SU-DHL-6 (cell line): ENCODE measurements at regions not wholly inside any gene's neighbourhood (a gene's known extent, or its start where the extent isn't known, plus 50 kb on each side); places are given as distances from the start of the nearest gene placed in this dataset.

Source experiments
- EZH2phosphoT487 ChIP-seq: fragments of 200-600 bp; sonication (generic), shearing (Covaris generic); conservative IDR thresholded peaks from 2 replicates; pipeline ENCODE4 v1.6.1; 2018; ENCODE audit warnings: mild to moderate bottlenecking, antibody characterized with exemption, low read length, moderate library complexity, mixed read lengths
- TF ChIP-seq, protein P1 (sequence below): fragments of 200-600 bp; sonication (generic); IDR thresholded peaks from one replicate; pipeline ENCODE4 v1.5.1; 2017; ENCODE audit warnings: antibody characterized with exemption, mild to moderate bottlenecking, low read length, moderate library complexity; ENCODE audit not compliant: insufficient read depth, poor library complexity, severe bottlenecking

DNA sequence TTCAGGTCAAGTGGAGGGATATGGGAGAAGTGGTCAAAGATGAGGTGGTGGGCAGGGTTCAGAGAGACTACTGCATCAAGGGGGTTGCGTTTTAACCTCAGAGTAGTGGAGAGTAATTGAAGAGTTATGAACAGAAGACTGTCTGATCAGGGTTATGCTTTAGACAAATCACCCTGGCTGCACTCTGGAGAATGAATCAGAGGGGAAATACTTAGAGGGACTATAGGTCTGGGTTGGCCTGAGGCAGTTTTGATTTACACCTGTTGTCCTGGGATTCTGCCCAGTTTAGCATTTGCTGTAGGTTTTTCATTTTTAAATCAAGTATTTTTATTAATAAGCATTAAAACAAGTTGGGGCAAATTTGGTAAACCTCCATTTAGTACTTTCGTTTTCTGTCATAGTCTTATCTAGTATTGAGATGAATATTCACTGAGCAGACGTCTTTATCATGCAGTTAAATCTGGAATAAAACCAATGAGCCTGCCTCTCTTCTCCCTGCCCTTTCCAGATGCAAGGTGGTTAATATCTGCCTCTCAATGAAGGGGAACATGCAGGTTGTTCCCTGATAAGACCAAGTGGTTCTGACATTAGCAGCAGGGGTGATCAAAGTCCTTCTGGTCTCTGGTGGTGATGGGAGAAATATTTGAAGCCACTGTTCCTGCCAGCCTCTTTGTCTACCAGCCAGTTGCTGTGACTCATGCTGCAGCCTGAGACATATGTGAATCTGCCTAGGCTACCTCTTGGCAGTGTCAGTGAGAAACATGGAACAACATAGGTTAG lies 116.0 kb upstream of the RPS6KA3 start:
- TF ChIP-seq, protein P1, sequence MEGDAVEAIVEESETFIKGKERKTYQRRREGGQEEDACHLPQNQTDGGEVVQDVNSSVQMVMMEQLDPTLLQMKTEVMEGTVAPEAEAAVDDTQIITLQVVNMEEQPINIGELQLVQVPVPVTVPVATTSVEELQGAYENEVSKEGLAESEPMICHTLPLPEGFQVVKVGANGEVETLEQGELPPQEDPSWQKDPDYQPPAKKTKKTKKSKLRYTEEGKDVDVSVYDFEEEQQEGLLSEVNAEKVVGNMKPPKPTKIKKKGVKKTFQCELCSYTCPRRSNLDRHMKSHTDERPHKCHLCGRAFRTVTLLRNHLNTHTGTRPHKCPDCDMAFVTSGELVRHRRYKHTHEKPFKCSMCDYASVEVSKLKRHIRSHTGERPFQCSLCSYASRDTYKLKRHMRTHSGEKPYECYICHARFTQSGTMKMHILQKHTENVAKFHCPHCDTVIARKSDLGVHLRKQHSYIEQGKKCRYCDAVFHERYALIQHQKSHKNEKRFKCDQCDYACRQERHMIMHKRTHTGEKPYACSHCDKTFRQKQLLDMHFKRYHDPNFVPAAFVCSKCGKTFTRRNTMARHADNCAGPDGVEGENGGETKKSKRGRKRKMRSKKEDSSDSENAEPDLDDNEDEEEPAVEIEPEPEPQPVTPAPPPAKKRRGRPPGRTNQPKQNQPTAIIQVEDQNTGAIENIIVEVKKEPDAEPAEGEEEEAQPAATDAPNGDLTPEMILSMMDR: no peak
- no peak for TF ChIP-seq EZH2phosphoT487
